HG02981 (cell line): ENCODE measurements at regions not wholly inside any gene's neighbourhood (a gene's known extent, or its start where the extent isn't known, plus 50 kb on each side); places are given as distances from the start of the nearest gene placed in this dataset.

ENCODE experiments used
- ATAC-seq: cut with Tn5 transposase; IDR thresholded peaks from one replicate; pipeline ENCODE4 v1.9.1; 2021; ENCODE audit warnings: mild to moderate bottlenecking, moderate library complexity; ENCODE audit not compliant: unreplicated experiment

DNA sequence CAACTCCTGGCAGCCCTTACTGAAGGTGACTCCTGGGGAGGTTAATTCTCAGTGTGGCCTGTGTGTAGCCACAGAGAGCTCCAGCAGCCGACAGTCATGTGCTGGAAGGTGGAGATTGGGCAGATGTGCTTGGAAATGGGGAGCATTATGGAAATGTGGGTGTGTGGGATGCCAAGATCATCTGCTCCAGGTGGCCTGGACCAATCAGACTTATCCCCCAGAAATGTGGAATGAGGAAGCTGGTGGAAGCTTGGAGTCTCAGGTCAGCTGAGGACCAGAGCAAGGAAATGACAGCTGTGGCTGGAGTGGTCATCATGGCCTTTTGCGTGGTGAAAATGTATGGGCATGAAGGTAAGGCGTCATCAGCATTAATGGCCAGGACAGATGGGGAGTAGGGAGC, 234.0 kb downstream of the MIAT start:
- ATAC-seq = no peak

DNA sequence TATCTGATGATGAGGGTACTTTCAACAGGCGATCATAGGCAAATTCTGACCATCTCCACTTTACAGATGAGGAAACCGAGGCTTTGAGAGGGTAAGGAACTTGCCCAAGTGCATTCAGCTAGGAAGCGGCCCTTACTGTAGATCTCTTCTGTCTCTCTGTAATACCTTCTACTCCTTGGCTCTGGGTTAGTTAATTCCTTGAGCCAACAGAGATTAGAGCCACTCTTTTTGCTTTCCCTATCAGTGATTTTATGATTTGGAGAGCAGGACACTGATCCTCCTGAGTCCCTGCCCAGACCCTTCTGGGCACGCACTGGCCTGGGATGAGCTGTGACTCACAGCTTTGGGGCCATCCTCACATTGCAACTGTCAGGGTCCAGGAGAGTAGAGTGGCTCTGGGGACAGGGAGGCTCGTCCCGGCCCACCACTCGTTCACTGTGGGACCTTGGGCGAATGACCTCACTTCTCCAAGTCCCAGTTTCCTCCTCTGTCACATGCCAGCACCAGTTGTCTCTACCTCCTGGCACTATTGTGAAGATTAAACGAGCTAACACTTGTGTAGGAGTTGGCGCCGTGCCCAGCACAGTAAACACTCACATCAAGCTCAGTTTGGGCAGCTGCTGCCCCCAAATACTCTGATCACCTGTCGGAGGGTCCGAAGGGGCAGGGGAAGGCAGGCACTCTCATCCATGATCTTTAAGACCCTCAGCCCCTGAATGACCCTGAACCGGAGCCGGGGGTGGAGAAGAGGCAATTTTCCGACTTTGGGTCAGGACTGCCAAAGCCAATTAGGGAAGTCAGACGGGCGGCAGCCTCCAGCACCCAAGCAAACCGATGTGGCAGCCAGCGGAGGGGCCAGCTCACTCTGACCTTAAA, 235.0 kb downstream of the MIAT start:
- no peak for ATAC-seq

DNA sequence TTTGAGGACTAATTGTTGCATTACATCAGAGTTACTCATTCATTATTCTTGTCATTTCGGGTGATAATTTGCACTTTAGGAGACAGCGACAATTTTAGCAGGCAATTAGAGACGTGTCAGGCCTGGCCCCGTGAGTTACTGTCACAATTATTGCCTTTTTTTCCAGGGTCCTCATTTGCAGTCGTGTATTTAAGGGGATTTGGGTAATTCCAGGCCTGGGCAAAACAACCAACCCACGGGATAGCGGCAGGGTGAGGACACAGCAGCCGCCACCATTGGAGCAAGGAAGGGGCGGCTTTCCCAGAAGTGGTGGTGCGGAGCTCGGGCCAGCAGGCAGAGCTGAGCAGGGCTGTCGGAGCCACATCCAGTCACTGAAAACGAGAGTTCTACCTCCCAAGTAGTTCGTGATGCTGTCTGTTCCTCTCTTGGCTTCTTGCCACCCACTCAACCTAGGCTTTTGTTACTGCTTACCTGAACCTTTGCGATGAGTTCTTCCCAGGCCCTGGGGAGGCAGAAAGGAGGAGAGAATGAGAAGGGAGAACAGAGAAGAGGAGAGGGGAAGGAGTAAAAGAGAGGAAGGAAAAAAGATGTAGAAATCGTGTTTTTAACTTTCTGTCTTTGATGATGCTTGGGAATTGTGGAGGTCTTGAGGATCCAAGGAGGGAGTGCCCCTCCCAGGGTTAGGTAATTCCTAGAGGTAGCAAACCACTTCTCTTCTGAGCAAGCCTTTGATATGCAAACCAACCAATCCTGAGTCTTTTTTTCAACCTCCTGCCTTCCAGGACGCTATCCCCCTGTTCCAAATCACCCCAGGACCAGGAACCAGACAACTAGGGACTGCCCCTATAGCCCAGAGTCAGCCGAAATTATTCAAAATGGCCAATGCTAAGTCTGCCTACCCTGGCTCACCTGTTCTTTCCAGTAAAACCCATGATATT, 236.1 kb downstream of the MIAT start:
- no peak for ATAC-seq

DNA sequence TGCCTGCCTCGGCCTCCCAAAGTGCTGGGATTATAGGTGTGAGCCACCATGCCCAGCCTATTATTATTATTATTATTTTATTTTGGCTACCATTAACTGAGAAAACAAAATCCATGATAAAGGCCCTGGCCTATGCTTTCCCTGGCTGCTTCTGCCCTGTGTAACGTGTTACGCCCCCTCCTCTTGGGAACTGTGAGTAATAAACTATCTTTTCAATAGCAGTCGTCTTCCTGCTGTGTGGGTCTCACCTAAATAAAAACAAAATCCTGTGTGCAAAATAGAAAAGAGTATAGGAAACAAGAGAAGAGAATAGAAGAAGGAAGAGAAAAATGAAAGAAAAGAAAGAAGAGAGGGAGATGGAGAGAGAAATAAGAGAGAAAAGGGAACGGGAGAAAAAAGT, 237.0 kb downstream of the MIAT start:
- no peak for ATAC-seq

DNA sequence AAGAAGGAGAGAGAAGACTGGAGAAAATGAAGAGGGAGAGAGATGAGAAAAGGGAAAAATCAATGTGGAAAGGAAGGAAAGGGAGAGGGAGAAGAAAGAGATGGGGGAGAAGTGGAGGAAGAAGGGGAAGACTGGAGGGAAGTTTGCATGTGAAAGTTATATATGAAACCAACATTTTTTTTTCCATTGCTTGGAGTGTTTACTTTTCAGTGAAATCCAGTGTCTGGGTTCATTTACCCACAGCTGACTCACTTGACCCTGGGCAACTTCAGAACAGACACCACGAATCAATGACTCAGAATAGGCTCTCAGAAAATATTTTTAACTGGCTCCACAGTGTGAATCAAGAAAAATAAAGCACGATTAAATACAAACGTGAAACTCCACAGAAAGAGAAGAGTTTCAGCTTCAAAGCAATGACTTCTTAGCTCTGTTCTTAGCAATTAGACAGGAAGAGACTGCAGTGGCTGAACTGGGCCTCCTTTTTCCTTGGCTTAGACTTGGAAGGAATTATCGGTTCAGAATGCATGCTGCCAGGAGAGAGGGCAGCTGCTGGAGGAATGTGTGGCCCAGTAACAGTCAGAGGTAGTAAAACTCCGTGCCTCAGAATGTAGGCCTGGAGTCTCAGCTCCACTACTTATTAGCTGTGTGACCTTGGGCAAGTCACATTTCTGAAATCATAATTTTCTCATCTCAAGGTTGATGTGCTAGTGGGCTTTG, 237.5 kb downstream of the MIAT start:
- ATAC-seq = no peak

DNA sequence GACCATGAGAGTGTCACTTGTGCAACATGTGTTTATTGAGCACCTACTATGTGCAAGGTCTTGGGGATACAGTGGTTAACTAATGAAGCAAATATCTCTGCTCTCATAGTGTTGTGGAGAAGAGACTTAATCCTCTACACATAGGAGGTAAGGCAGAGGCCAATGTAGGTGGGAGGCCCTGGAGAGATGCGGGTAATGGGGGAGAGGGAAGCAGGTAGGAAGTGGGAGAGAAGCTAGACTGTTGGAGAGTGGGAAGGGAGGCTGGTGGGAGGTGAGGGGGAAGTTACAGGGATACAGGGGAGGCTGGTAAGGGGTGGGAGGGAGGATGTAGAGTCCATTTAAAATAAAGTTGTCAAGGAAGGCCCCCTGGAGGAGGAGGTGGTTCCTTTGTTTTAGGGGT, 240.0 kb downstream of the MIAT start:
- no peak for ATAC-seq

DNA sequence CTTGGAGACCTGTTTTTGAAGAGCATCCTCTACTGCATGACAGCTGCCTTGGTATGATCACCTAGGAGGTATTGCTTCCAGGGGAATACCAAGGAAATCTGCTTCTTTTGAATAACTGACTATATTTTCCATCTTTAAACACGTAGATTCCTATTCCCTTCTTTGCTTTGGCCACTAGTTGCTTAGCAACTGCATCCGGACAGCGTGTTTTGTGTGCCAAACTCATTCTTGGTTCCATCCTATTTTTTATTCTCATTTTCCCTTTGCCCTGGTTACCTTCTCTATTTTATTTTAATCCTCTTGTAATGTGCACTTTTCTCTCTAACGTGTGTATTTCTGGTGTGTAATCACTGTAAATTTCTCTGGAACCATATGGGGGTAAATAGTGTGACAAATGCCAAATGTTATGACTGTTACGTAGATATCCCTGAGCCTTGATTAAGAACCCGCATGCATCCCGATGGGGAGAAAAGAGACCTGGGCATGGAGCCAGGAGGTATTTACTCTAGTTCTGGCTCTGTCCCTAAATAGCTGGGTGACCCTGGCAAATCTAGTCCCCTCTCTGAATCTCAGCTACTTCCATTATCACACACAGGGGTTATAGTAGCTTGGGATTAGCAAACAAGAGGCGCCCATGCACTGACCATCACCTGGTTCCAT, 241.7 kb downstream of the MIAT start:
- no peak for ATAC-seq

DNA sequence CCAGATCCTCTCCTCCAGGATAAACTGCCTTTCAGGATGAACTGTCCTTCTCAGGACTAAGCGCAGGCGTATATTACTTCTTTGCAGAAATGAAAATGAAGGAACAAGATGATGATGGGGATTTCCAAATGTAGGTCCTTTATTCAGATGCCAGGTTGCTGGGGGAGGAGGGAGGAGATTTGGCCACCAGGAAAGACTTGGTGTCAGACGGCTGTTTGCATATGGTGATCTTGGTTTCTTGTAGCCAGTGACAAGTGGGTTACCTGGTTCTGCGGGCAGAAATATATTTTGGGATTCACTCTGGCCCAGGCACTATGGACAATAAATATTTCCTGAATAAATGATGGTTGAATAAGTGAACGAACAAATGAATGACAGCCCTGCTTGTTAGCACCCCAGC, 243.4 kb downstream of the MIAT start:
- no peak for ATAC-seq

DNA sequence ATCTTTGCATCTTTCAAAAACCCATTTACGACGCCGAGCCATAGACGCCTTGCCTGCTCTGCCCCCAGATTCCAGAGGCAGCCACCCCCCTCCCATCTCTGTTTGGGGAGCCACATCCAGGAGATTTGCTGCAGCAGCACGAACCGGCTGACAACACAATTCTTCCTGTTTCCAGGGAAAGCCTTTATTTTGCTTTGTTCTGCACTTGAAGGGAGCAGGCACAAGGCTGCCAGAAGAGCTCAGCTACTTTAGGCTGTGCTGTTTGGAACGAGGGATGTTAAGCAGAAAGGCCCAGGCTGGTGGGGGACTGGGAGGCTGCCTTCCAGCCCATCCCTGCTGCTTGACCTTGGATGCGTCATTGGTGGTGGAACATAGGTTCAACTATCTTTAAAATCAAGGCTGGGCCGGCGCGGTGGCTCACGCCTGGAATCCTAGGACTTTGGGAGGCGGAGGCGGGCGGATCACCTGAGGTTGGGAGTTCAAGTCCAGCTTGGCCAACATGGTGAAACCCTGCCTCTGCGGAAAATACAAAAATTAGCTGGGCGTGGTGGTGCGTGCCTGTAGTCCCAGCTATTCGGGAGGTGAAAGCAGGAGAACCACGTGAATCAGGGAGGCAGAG, 243.9 kb downstream of the MIAT start:
- ATAC-seq = no peak

DNA sequence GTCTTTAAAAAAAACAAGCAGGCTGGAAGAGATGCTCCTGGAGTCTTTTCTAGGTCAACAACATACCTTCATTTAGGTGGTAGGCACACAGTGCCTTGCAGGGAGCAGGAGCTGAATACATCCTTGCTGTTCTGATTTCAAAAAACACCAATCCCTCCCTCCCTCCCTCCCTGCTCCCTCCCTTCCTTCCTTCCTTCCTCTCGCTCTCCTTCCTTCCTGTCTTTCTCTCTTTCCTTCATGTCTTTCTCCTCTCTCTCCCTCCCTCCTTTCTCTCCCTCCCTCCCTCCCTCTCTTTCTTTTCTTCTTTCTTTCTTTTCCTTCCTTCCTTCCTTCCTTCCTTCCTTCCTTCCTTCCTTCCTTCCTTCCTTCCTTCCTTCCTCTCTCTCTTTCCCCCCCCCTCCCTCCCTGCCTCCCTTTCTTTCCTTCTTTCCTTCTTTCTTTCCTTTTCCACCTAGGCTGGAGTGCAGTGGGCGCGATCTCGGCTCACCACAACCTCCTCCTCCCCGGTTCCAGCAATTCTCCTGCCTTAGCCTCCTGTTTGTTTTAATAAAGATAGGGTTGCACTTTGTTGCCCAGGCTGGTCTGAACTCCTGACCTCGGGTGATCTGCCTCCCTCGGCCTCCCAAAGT, 245.1 kb downstream of the MIAT start:
- no peak for ATAC-seq

DNA sequence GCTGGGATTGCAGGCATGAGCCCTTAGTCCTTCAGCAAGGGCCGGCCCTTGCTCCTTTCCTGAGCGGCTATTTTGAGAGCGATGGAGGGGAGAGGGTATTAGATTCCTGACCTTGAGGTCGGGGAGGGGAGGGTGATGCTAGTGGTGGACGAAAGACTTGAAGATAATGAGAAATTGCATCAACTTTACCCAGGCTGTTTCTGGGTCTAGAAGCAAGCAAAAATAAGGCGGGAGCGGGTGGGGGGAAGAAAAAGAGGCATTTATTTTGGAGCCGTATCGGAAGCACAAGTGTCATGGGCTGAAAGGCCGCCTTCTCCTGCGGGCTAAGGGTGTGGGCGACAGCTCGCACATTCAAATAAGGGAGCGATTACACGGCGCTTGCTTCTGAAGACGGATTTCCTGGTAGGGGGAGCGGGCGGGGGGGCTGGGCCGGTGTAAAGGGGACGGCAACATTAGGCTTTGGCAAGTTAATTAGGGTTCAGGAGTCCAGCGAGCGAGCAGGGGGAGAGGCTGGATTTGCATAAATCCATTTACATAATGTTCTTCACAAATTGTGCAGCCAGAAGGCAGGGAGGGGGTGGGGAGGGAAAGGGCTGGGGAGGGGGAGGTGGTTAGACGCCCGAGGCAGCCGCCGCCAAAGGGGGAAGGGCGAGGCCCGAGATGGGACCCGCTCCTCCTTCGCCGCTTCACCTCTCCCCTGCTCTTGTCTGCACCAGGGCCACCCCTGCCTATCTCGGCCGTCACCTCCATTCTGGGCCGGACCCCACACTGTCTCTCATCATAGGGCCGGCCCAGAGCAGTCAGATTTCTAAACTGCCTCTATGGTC, 245.9 kb downstream of the MIAT start:
- no peak for ATAC-seq

DNA sequence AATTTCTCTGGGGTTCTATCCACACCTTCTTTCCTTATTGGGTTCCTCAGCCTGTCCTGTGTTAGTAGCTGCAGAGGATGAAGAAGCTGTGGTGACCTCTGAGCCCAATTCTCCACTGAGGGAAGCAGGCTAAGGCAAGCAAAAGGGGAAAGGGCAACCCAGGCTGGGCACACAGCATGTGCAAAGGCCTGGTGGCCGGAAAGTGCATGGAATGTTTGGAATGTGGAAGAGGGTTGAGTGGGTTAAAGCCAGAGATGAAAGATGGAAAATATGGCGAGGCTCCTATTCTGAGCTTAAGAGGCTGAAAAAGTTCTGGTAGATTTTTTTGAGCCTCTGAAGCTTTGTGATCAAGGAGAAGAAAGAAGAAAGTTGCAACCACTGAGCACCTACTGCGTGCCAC, 247.1 kb downstream of the MIAT start:
- ATAC-seq = no peak

DNA sequence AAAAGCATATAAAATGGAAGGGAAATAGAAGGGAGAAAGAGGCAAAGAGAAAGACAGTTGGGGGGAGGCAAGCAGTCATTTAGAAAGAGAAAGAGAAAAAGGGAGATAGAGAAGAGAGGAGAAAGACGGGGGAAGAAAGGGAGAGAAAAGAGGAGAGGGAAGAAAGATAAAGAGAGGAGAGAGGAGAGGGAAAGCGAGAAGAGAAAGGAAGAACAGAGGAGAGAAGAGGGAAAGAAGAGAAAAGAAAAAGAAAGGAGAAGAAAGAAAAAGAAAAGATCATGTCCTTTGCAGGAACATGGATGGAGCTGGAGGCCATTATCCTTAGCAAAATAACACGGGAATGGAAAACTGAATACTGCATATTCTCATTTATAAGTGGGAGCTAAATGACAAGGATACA, 247.7 kb downstream of the MIAT start:
- no peak for ATAC-seq

DNA sequence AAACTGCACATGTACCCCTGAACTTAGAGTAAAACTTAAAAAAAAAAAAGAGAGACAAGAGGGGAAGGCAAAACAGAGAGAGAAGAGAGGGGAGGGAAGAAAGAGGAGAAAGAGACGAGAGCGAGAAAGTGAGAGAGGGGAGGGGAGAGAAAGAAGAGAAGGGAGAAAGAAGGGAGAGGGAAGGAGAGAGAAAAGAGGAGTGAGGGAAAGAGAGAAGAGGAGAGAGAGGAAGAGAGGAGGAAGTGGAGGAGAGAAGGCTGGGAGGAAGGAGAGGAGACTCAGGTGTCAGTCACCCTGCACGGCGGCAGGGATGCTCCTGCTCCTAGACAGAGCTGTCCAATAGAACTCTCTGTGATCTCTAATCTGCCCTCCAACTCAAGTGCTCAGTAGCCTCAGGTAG, 248.3 kb downstream of the MIAT start:
- ATAC-seq = no peak

DNA sequence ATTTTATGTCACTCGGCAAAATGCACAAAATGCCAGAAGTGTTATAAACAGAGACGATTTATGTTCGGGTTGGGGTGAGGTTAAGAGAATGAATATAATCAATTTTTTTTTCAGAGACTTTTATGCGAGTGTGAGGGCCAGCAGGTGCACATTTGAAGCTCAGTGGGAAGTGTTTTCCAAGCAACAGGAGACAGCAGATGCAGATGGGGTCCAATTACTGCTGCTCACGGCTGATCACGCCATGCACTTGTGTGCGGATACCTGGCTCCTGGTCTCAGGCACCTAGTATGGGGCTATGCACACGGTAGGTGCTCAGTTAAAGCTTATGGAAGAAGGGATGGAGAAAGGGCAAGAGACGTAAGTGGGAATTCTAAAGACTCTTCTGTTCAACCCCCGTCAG, 249.1 kb downstream of the MIAT start:
- ATAC-seq = no peak

DNA sequence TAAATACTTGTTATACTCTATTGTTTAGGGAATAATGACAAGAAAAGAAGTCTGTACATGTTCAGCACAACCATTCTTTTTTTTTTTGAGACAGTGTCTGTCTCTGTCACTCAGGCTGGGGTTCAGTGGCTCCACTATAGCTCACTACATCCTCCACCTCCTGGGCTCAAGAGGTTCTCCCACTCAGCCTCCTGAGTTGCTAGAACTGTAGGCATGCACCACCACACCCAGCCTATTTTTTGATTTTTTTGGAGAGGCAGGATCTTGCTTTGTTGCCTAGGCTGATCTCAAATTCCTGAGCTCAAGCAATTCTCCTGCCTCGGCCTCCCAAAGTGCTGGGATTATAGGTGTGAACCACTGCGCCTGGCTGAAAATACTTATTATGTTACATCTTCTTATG, 250.0 kb downstream of the MIAT start:
- ATAC-seq = no peak

DNA sequence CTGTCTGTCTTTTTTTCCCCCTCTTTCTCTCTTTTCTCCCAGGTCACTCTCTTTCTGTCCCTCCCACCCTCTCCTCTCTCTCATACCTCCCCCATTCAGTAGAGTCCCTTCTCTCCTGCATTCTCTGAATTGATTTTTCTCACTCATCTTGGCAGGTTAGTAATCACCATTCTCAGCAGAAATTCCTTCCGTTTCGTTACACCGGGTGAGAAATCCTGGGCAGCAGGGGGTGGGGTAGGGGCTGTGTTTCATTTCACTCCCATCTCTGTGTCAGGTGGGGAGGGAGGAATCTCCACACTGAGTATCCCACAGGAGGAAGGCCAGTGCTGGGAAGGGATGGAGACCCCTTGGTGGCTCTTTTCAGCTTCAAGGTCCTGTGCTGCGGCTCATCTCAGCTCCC, 253.5 kb downstream of the MIAT start:
- ATAC-seq = no peak

DNA sequence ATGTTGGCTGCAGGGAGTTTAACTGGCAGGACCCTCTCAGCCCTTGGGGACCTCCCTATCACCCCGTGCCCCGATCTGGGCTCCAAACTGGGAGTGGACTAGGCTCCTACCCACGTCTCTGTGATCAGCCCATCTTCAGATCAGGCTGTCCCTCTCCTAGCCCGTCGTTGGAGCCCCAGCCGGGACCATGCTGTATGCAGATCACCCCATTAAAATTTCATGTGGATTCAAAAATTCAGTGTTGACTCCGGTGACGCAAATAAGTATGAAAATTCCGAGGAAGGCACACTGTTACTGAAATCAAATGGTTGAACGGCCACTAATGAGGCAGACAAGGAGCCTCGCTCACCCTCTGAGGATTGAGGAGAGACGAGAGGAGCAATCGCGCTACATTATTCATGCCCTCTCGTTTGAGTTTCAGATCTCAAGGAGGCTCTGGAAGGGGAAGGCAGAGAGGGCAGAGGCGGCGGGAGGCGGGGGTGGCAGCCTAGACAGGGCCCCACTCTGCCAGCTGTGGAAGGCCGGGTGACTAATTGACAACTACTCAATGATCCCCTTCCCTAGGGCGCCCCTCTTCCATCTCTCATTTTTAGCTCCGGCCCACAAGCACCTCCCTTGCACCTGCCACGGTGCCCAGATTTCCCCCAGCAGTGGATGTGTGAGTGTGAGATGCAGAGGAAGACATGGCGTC, 255.4 kb downstream of the MIAT start:
- no peak for ATAC-seq
